PFSK-1 (cell line): ENCODE measurements at regions not wholly inside any gene's neighbourhood (a gene's known extent, or its start where the extent isn't known, plus 50 kb on each side); places are given as distances from the start of the nearest gene placed in this dataset.

Experiments used
- POLR2AphosphoS5 ChIP-seq: IDR thresholded peaks from 2 replicates; pipeline ENCODE4 v1.6.1; 2012; ENCODE audit warnings: low read depth, mild to moderate bottlenecking, control low read depth, low read length, moderate library complexity
- SIN3A ChIP-seq: IDR thresholded peaks from 2 replicates; pipeline ENCODE4 v1.6.1; 2012; ENCODE audit warnings: mild to moderate bottlenecking, low read length, moderate library complexity, borderline replicate concordance; ENCODE audit not compliant: insufficient read depth
- TAF1 ChIP-seq: IDR thresholded peaks from 2 replicates; pipeline ENCODE4 v1.6.1; 2012; ENCODE audit warnings: low read length, control low read depth, borderline replicate concordance; ENCODE audit not compliant: insufficient read depth

DNA sequence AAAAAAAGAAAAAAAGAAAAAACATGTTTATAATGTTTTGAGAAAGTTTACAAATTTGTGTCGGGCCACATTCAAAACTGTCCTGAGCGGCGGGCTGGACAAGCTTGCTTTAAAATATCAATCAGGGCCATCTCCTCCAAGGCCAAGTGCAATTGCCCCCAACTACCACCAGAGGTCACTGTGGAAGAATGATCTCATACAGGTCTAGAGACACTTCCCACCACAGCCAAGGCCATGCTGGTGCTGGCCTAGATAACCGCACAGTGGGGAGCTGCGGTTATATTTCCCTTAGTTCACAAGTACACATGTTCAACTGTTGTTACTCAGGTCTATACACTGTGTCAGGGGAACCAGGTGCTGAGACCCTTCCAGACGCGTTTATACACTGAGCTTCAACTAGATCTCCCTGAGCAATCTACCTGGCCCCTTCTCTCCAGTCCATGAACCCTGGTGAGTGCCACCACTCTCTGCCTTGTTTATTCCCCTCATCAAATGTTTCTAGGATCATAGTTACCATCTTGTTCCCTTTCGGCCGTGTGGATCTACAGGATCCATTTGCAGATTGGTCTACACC lies 83.8 kb upstream of the CCL2 start:
- TF ChIP-seq SIN3A, result no peak
- TF ChIP-seq POLR2AphosphoS5, result no peak
- no peak for TF ChIP-seq TAF1
